Skeletal muscle cell (primary cell): ENCODE measurements at regions not wholly inside any gene's neighbourhood (a gene's known extent, or its start where the extent isn't known, plus 50 kb on each side); places are given as distances from the start of the nearest gene placed in this dataset.

Experiments
- DNase-seq: peaks from one replicate; pipeline ENCODE4 v3.0.0-alpha.2; 2010; ENCODE audit warnings: low read depth
- H3K4me3 ChIP-seq: 2 replicates; pipeline ENCODE4 v1.5.1; 2011; ENCODE audit warnings: low read depth, mild to moderate bottlenecking, control low read depth, low read length, moderate library complexity

GRCh38 chr22:47298017-47298785, 535.8 kb downstream of the TBC1D22A start:
- H3K4me3 ChIP-seq = no peak overlapping the region
- no peak for DNase-seq

GRCh38 chr22:47297261-47298016, 535.0 kb downstream of the TBC1D22A start:
- no peak for DNase-seq
- H3K4me3 ChIP-seq = no peak overlapping the region

GRCh38 chr22:47296405-47297260, 534.2 kb downstream of the TBC1D22A start:
- H3K4me3 ChIP-seq = no peak overlapping the region
- no peak for DNase-seq

GRCh38 chr22:47295982-47296381, 533.5 kb downstream of the TBC1D22A start:
- H3K4me3 ChIP-seq = no peak overlapping the region
- DNase-seq = no peak

GRCh38 chr22:47295226-47295901, 532.9 kb downstream of the TBC1D22A start:
- H3K4me3 ChIP-seq = no peak overlapping the region

GRCh38 chr22:47294576-47294975, 532.1 kb downstream of the TBC1D22A start:
- no peak overlapping the region for H3K4me3 ChIP-seq
- DNase-seq = no peak

More at GRCh38 chr22:47295226-47295901, 532.9 kb downstream of the TBC1D22A start:
- DNase-seq = no peak

GRCh38 chr22:47294222-47294532, 531.7 kb downstream of the TBC1D22A start:
- peak; percentile 31 for DNase-seq
- no peak overlapping the region for H3K4me3 ChIP-seq

- no peak for DNase-seq
- H3K4me3 ChIP-seq = no peak overlapping the region
These were observed 531.1 kb downstream of the TBC1D22A start for GRCh38 chr22:47293368-47294221.

GRCh38 chr22:47292546-47293320, 530.3 kb downstream of the TBC1D22A start:
- no peak overlapping the region for H3K4me3 ChIP-seq
- DNase-seq = peak; percentile 25

- H3K4me3 ChIP-seq = no peak overlapping the region
- no peak for DNase-seq
These were observed 529.4 kb downstream of the TBC1D22A start for GRCh38 chr22:47291565-47292495.

GRCh38 chr22:47290706-47291430, 528.4 kb downstream of the TBC1D22A start:
- no peak for DNase-seq
- no peak overlapping the region for H3K4me3 ChIP-seq

GRCh38 chr22:47289336-47289985, 527.0 kb downstream of the TBC1D22A start:
- no peak for DNase-seq
- no peak overlapping the region for H3K4me3 ChIP-seq

- DNase-seq = no peak
These were observed 526.2 kb downstream of the TBC1D22A start for GRCh38 chr22:47288680-47289079.

GRCh38 chr22:47287516-47287915, 525.1 kb downstream of the TBC1D22A start:
- H3K4me3 ChIP-seq = no peak overlapping the region
- DNase-seq = no peak

More at GRCh38 chr22:47288680-47289079, 526.2 kb downstream of the TBC1D22A start:
- H3K4me3 ChIP-seq = no peak overlapping the region

GRCh38 chr22:47286590-47286989, 524.1 kb downstream of the TBC1D22A start:
- DNase-seq = no peak
- no peak overlapping the region for H3K4me3 ChIP-seq

- no peak overlapping the region for H3K4me3 ChIP-seq
- DNase-seq = no peak
These were observed 523.5 kb downstream of the TBC1D22A start for GRCh38 chr22:47285981-47286380.
